Endothelial cell of umbilical vein (primary cell): ENCODE measurements at regions not wholly inside any gene's neighbourhood (a gene's known extent, or its start where the extent isn't known, plus 50 kb on each side); places are given as distances from the start of the nearest gene placed in this dataset.

Experiments used
- BruUV-seq: library from RNA; stranded (reverse); fragments of 400-500 nt; replicated peaks from 2 replicates; lab custom pipeline; 2021; lab: Mats Ljungman, UMichigan
- CTCF ChIA-PET: fragments of 300-600, 350-600 bp; sonication (Branson Sonifier 250); formaldehyde crosslinking; loops from one replicate; lab custom pipeline; 2021; ENCODE audit warnings: antibody characterized with exemption, inconsistent platforms; lab: Charles Lee
- POLR2A ChIA-PET: fragments of 300-600, 350-600 bp; sonication (Branson Sonifier 250); formaldehyde crosslinking; loops from one replicate; lab custom pipeline; 2021; ENCODE audit warnings: antibody characterized with exemption, inconsistent platforms; lab: Charles Lee
- DNase-seq: peaks from one replicate; pipeline ENCODE4 v3.0.0-alpha.2; 2011; ENCODE audit warnings: low read depth, low spot score
- FAIRE-seq: peaks from 2 replicates; lab custom pipeline; 2011; peaks lifted over from hg19 to GRCh38; lab: Jason Lieb, UNC
- H2AFZ ChIP-seq: 2 replicates; pipeline ENCODE4 v1.6.0; 2012; ENCODE audit warnings: low read depth, low read length, control low read depth, inconsistent platforms
- H3K27ac ChIP-seq: 2 replicates; pipeline ENCODE4 v1.5.1; 2011; ENCODE audit warnings: low read depth, mild to moderate bottlenecking, control low read depth, low read length, moderate library complexity; ENCODE audit not compliant: insufficient read depth
- H3K27me3 ChIP-seq, 2 experiments: 2 replicates each; pipeline versions ENCODE4 v1.6.0 to v1.6.1; 2011; ENCODE audit warnings: low read length in 2 of 2, mixed read lengths in 1 of 2; ENCODE audit not compliant: control insufficient read depth in 2 of 2, insufficient read depth in 2 of 2
- H3K36me3 ChIP-seq, 2 experiments: 2 replicates in 1 of 2; 3 replicates in 1 of 2; pipeline ENCODE4 v1.5.1; 2011; ENCODE audit warnings: low read length in 2 of 2, mild to moderate bottlenecking in 1 of 2, moderate library complexity in 1 of 2; ENCODE audit not compliant: control insufficient read depth in 2 of 2, insufficient read depth in 2 of 2; ENCODE audit errors: extremely low read depth in 1 of 2
- H3K4me1 ChIP-seq: 3 replicates; pipeline ENCODE4 v1.5.1; 2011; ENCODE audit warnings: mild to moderate bottlenecking, low read length; ENCODE audit not compliant: control insufficient read depth, insufficient read depth; ENCODE audit errors: extremely low read depth
- H3K4me2 ChIP-seq: 2 replicates; pipeline ENCODE4 v1.6.1; 2011; ENCODE audit warnings: low read length, control low read depth, mixed read lengths; ENCODE audit not compliant: insufficient read depth
- H3K4me3 ChIP-seq, 3 experiments: fragments of 200-600 bp in 1 of 3; sonication (generic), shearing (Covaris generic) in 1 of 3; replicated peaks in 1 of 3; 2 replicates each; pipeline ENCODE4 v1.5.1; 2011 to 2016; ENCODE audit warnings: control low read depth in 3 of 3, low read length in 3 of 3, mild to moderate bottlenecking in 2 of 3, inconsistent platforms in 1 of 3, low read depth in 1 of 3, moderate library complexity in 1 of 3; ENCODE audit not compliant: insufficient read depth in 1 of 3
- H3K79me2 ChIP-seq: 2 replicates; pipeline ENCODE4 v1.6.0; 2012; ENCODE audit warnings: low read length, inconsistent platforms; ENCODE audit not compliant: control insufficient read depth, insufficient read depth
- H3K9ac ChIP-seq: replicated peaks from 2 replicates; pipeline ENCODE3; 2011; ENCODE audit warnings: low read length, control low read depth; ENCODE audit not compliant: insufficient read depth; ENCODE audit errors: extremely low read depth
- H3K9me1 ChIP-seq: replicated peaks from 3 replicates; pipeline ENCODE4 v1.6.0; 2011; ENCODE audit warnings: mild to moderate bottlenecking, low read length; ENCODE audit not compliant: control insufficient read depth, insufficient read depth; ENCODE audit errors: extremely low read depth
- H3K9me3 ChIP-seq: replicated peaks from 2 replicates; pipeline ENCODE4 v1.5.1; 2012; ENCODE audit warnings: low read length, inconsistent platforms; ENCODE audit not compliant: control insufficient read depth, insufficient read depth
- H4K20me1 ChIP-seq: replicated peaks from 2 replicates; pipeline ENCODE3; 2011; ENCODE audit warnings: mild to moderate bottlenecking, low read length; ENCODE audit not compliant: control insufficient read depth, insufficient read depth; ENCODE audit errors: extremely low read depth
- EZH2 ChIP-seq: IDR thresholded peaks from 2 replicates; pipeline ENCODE4 v1.6.1; 2012; ENCODE audit warnings: borderline replicate concordance, low read depth, mild to moderate bottlenecking, moderate library complexity, low read length, inconsistent platforms; ENCODE audit not compliant: severe bottlenecking
- FOS ChIP-seq: IDR thresholded peaks from 2 replicates; pipeline ENCODE4 v1.6.1; 2011; ENCODE audit warnings: mild to moderate bottlenecking, low read length, moderate library complexity, borderline replicate concordance; ENCODE audit not compliant: insufficient read depth
- GATA2 ChIP-seq: IDR thresholded peaks from 2 replicates; pipeline ENCODE4 v1.7.0; 2011; ENCODE audit warnings: low read depth, mild to moderate bottlenecking, moderate library complexity, mixed read lengths, low read length; ENCODE audit not compliant: insufficient read length, insufficient read depth
- JUN ChIP-seq: IDR thresholded peaks from 2 replicates; pipeline ENCODE4 v1.6.1; 2011; ENCODE audit warnings: borderline replicate concordance, low read depth; ENCODE audit not compliant: insufficient read length, insufficient read depth
- MYC ChIP-seq: IDR thresholded peaks from one replicate; pipeline ENCODE4 v1.6.1; 2011; ENCODE audit warnings: mild to moderate bottlenecking, low read depth, low read length
- POLR2A ChIP-seq: IDR thresholded peaks from 2 replicates; pipeline ENCODE4 v1.6.1; 2012; ENCODE audit warnings: low read depth, mild to moderate bottlenecking, control low read depth, low read length
- POLR2AphosphoS5 ChIP-seq: IDR thresholded peaks from 2 replicates; pipeline ENCODE4 v1.6.1; 2012; ENCODE audit warnings: low read depth, mild to moderate bottlenecking, control low read depth, low read length, moderate library complexity; ENCODE audit not compliant: insufficient read depth
- dilution Hi-C: fragments of 300-500 bp; cut with MboI; formaldehyde crosslinking; loops from one replicate; pipeline ENCODE4 v1.15.0; 2019; ENCODE audit warnings: low sequenced_read_pairs; ENCODE audit not compliant: extremely low pct_ligation_motif_present
- intact Hi-C: fragments of 100-400 bp; cut with micrococcal nuclease; formaldehyde crosslinking; loops from one replicate; pipeline ENCODE4 v1.10.0; 2022
- TF ChIP-seq, protein P1 (sequence below): IDR thresholded peaks from 2 replicates; pipeline ENCODE4 v1.6.1; 2011; ENCODE audit not compliant: insufficient read depth, insufficient read length
- TF ChIP-seq, protein P2 (sequence below), 2 donors: IDR thresholded peaks; 1 replicate in 1 of 2; 2 replicates in 1 of 2; pipeline ENCODE4 v1.5.1; 2011; ENCODE audit warnings: low read length in 2 of 2, mild to moderate bottlenecking in 2 of 2, moderate library complexity in 2 of 2, control low read depth in 1 of 2, inconsistent platforms in 1 of 2, low read depth in 1 of 2; ENCODE audit not compliant: insufficient read depth in 1 of 2; ENCODE audit errors: extremely low read depth in 1 of 2

DNA sequence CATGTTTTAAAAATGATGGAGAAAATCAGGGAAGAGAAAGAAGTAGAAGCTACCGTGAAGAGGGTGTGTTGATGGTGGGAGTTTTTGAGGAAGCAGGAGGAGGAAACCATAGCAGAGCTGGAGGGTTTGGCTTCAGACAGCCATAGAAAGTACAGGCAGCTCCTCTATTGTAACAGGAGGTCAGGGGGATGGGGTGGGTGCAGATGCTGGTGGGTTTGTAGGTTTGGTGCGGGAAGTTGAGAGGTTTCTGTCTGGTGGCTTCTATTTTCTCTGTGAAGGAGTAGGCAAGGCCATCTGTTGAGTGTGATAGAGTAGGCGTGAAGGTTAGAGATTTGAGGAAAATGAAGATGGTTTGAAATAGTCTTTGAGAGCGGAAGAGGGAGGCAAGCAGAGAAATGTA, 97.7 kb upstream of the TBC1D5 start:
- DNase-seq: no peak
- H3K79me2 ChIP-seq: no peaks in the 10 kb centered on the region
- ChIA-PET POLR2A (no interaction called here), CTCF (interaction anchor here (0.7 to 5.1 kb wide), 13 partner anchors 7 to 1238 kb away, joined by 3 to 207 read pairs (median 17); no protein-coding TSS in a partner anchor)
- peaks cover 0 to 2% of the 10 kb centered on the region in 2 experiments for H3K27me3 ChIP-seq
- intact Hi-C loops: no loop called here
- H4K20me1 ChIP-seq: no peaks in the 10 kb centered on the region
- no peak overlapping the region for H3K4me2 ChIP-seq
- no peak overlapping the region for H3K9ac ChIP-seq
- H3K9me3 ChIP-seq: no peaks in the 10 kb centered on the region
- H3K36me3 ChIP-seq: no peaks in the 10 kb centered on the region
- BruUV-seq: no TSS peak
- no peak overlapping the region for H3K27ac ChIP-seq
- no peaks in the 10 kb centered on the region for H3K4me1 ChIP-seq
- no peaks in the 10 kb centered on the region for H3K9me1 ChIP-seq
- H2AFZ ChIP-seq: no peak overlapping the region
- TF ChIP-seq EZH2 (no peak), POLR2AphosphoS5 (no peak), MYC (no peak), FOS (no peak), GATA2 (no peak), POLR2A (no peak), JUN (no peak)
- TF ChIP-seq, protein P1, sequence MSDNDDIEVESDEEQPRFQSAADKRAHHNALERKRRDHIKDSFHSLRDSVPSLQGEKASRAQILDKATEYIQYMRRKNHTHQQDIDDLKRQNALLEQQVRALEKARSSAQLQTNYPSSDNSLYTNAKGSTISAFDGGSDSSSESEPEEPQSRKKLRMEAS: no peak
- TF ChIP-seq, protein P2, sequence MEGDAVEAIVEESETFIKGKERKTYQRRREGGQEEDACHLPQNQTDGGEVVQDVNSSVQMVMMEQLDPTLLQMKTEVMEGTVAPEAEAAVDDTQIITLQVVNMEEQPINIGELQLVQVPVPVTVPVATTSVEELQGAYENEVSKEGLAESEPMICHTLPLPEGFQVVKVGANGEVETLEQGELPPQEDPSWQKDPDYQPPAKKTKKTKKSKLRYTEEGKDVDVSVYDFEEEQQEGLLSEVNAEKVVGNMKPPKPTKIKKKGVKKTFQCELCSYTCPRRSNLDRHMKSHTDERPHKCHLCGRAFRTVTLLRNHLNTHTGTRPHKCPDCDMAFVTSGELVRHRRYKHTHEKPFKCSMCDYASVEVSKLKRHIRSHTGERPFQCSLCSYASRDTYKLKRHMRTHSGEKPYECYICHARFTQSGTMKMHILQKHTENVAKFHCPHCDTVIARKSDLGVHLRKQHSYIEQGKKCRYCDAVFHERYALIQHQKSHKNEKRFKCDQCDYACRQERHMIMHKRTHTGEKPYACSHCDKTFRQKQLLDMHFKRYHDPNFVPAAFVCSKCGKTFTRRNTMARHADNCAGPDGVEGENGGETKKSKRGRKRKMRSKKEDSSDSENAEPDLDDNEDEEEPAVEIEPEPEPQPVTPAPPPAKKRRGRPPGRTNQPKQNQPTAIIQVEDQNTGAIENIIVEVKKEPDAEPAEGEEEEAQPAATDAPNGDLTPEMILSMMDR (IDR thresholded peaks at IDR 0.05; ENCODE audit: extremely low read depth in 1 of 2, insufficient read depth in 1 of 2, low read depth in 1 of 2, low read length in 2 of 2): no peak
- no peak for FAIRE-seq
- H3K4me3 ChIP-seq: no peak overlapping the region
- dilution Hi-C loops: loop anchor here (25.0 kb wide), 1 partner anchor 403 kb away; no protein-coding TSS in a partner anchor
